WTC11 (cell line): ENCODE measurements at regions not wholly inside any gene's neighbourhood (a gene's known extent, or its start where the extent isn't known, plus 50 kb on each side); places are given as distances from the start of the nearest gene placed in this dataset.

ENCODE experiments used
- ATAC-seq: fragments of 200-7000 bp; cut with Tn5 transposase; 2 replicates; pipeline ENCODE4 v1.10.0; 2021; ENCODE audit warnings: mild to moderate bottlenecking, moderate library complexity
- CTCF ChIA-PET: fragments of 300-600 bp; sonication (Branson Sonifier 250); formaldehyde crosslinking; loops from one replicate; lab custom pipeline; 2021; ENCODE audit warnings: antibody characterized with exemption; lab: Charles Lee
- POLR2A ChIA-PET: fragments of 350-600 bp; sonication (Branson Sonifier 250); formaldehyde crosslinking; loops from one replicate; lab custom pipeline; 2021; ENCODE audit warnings: antibody characterized with exemption; lab: Charles Lee
- DNase-seq: peaks from one replicate; pipeline ENCODE4 v3.0.0; 2021; ENCODE audit warnings: low spot score
- H3K27ac Mint-ChIP-seq: 2 replicates; pipeline ENCODE4 v1.8.0; 2021; ENCODE audit warnings: mixed read lengths
- H3K27me3 Mint-ChIP-seq: 2 replicates; pipeline ENCODE4 v1.8.0; 2021; ENCODE audit warnings: low read depth, mild to moderate bottlenecking, moderate library complexity, mixed read lengths
- H3K36me3 Mint-ChIP-seq: 2 replicates; pipeline ENCODE4 v1.8.0; 2021; ENCODE audit warnings: mixed read lengths
- H3K4me1 Mint-ChIP-seq: 2 replicates; pipeline ENCODE4 v1.8.0; 2022; ENCODE audit warnings: mixed read lengths
- H3K4me3 Mint-ChIP-seq: 2 replicates; pipeline ENCODE4 v1.8.0; 2021; ENCODE audit warnings: mild to moderate bottlenecking, moderate library complexity, mixed read lengths
- H3K9me3 Mint-ChIP-seq: 2 replicates; pipeline ENCODE4 v1.8.0; 2021; ENCODE audit warnings: mixed read lengths
- ATF1 ChIP-seq: sonication (generic); formaldehyde crosslinking; IDR thresholded peaks from 2 replicates; pipeline ENCODE4 v1.8.1; 2023; ENCODE audit warnings: mild to moderate bottlenecking, moderate library complexity, missing genetic modification reagents
- CBFB ChIP-seq: sonication (generic); formaldehyde crosslinking; IDR thresholded peaks from 2 replicates; pipeline ENCODE4 v1.8.1; 2022; ENCODE audit warnings: mild to moderate bottlenecking, low read depth, missing genetic modification reagents
- CDX4 ChIP-seq: fragments of 250-450 bp; sonication (Bioruptor Pico); IDR thresholded peaks from 2 replicates; pipeline ENCODE4 v1.9.0; 2021; ENCODE audit warnings: moderate library complexity, mild to moderate bottlenecking, inconsistent platforms, borderline replicate concordance
- EMX1 ChIP-seq: fragments of 250-450 bp; sonication (Bioruptor Pico); IDR thresholded peaks from 2 replicates; pipeline ENCODE4 v1.8.0; 2021; ENCODE audit warnings: mild to moderate bottlenecking
- ERG ChIP-seq: fragments of 250-450 bp; sonication (Bioruptor Pico); IDR thresholded peaks from 2 replicates; pipeline ENCODE4 v1.8.0; 2021; ENCODE audit warnings: mild to moderate bottlenecking
- ESRRA ChIP-seq: sonication (generic); formaldehyde crosslinking; IDR thresholded peaks from 2 replicates; pipeline ENCODE4 v1.8.1; 2022; ENCODE audit warnings: mild to moderate bottlenecking, missing genetic modification reagents, borderline replicate concordance
- FOXJ3 ChIP-seq: sonication (generic); formaldehyde crosslinking; IDR thresholded peaks from 2 replicates; pipeline ENCODE4 v1.9.0; 2021; ENCODE audit warnings: missing genetic modification reagents, mild to moderate bottlenecking, borderline replicate concordance
- FOXP1 ChIP-seq: sonication (generic); formaldehyde crosslinking; IDR thresholded peaks from 2 replicates; pipeline ENCODE4 v1.8.0; 2022; ENCODE audit warnings: missing genetic modification reagents, mild to moderate bottlenecking, moderate library complexity, borderline replicate concordance
- GTF2I ChIP-seq: fragments of 250-450 bp; sonication (Bioruptor Pico); conservative IDR thresholded peaks from 2 replicates; pipeline ENCODE4 v1.4.0; 2021; ENCODE audit warnings: mild to moderate bottlenecking
- HMGXB4 ChIP-seq: sonication (generic); formaldehyde crosslinking; IDR thresholded peaks from 2 replicates; pipeline ENCODE4 v1.8.1; 2023; ENCODE audit warnings: mild to moderate bottlenecking, moderate library complexity, missing genetic modification reagents
- IRF2 ChIP-seq: sonication (generic); formaldehyde crosslinking; IDR thresholded peaks from 2 replicates; pipeline ENCODE4 v1.8.0; 2022; ENCODE audit warnings: low read depth, missing genetic modification reagents, borderline replicate concordance
- JAZF1 ChIP-seq: fragments of 250-450 bp; sonication (Bioruptor Pico); IDR thresholded peaks from 2 replicates; pipeline ENCODE4 v1.9.0; 2021; ENCODE audit warnings: moderate library complexity, mild to moderate bottlenecking, inconsistent platforms
- MAX ChIP-seq: sonication (generic); formaldehyde crosslinking; IDR thresholded peaks from 2 replicates; pipeline ENCODE4 v1.8.0; 2022; ENCODE audit warnings: mild to moderate bottlenecking, missing genetic modification reagents
- NFE2L1 ChIP-seq: sonication (generic); formaldehyde crosslinking; IDR thresholded peaks from 2 replicates; pipeline ENCODE4 v1.8.1; 2023; ENCODE audit warnings: missing genetic modification reagents
- NFYB ChIP-seq: sonication (generic); formaldehyde crosslinking; conservative IDR thresholded peaks from 2 replicates; pipeline ENCODE4 v1.8.0; 2022; ENCODE audit warnings: low read depth, missing genetic modification reagents
- TCF7 ChIP-seq: sonication (generic); formaldehyde crosslinking; IDR thresholded peaks from 2 replicates; pipeline ENCODE4 v1.8.0; 2022; ENCODE audit warnings: mild to moderate bottlenecking, low read depth, missing genetic modification reagents, moderate library complexity
- TEAD1 ChIP-seq: sonication (generic); formaldehyde crosslinking; IDR thresholded peaks from 2 replicates; pipeline ENCODE4 v1.8.0; 2022; ENCODE audit warnings: mild to moderate bottlenecking, missing genetic modification reagents
- TP53 ChIP-seq: sonication (generic); formaldehyde crosslinking; IDR thresholded peaks from 2 replicates; pipeline ENCODE4 v1.8.1; 2023; ENCODE audit warnings: mild to moderate bottlenecking, missing genetic modification reagents
- ZNF121 ChIP-seq: sonication (generic); formaldehyde crosslinking; IDR thresholded peaks from 2 replicates; pipeline ENCODE4 v1.8.0; 2023; ENCODE audit warnings: missing genetic modification reagents
- ZNF219 ChIP-seq: sonication (generic); formaldehyde crosslinking; IDR thresholded peaks from 2 replicates; pipeline ENCODE4 v1.8.0; 2023; ENCODE audit warnings: missing genetic modification reagents, mild to moderate bottlenecking, borderline replicate concordance
- ZNF263 ChIP-seq: sonication (generic); formaldehyde crosslinking; IDR thresholded peaks from 2 replicates; pipeline ENCODE4 v1.8.1; 2022; ENCODE audit warnings: low read depth, mild to moderate bottlenecking, moderate library complexity, missing genetic modification reagents
- ZNF532 ChIP-seq: fragments of 250-450 bp; sonication (Bioruptor Pico); IDR thresholded peaks from 2 replicates; pipeline ENCODE4 v1.9.0; 2021; ENCODE audit warnings: mild to moderate bottlenecking, borderline replicate concordance

DNA sequence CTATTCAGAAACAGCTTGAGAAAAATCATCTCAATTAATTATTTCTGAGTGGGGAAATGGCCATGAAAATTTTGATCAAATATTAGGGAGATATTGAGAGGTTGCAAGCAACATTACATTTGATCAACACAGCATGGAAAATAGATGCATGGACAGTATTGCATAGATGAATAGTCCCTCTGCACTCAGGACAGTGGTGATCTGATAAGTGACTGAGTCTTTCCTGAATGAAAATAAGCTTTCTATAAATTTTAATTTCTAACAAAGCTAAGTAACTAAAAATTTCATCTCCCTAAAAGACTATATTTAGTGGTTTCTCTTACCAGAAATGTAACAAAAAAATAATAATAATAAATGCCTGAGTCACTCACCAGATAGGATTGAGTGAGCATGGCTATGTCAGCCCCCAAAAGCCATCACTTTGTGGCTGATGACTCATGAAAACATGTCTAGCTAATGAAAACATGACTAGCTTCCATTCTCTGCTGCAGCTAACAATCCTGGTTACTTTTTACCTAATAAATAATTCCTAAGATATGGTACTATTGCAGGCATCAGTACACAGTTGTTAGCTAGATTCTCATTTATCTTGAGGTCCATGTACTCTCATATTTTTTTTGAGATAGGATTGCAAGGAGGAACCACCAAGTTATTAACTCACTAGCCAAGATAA lies 1294.8 kb upstream of the ACO1 start:
- H3K27ac Mint-ChIP-seq = no peak overlapping the region
- POLR2A ChIA-PET = no interaction called here
- H3K36me3 Mint-ChIP-seq = no peaks in the 10 kb centered on the region
- ATAC-seq (no peak), DNase-seq (no peak)
- H3K9me3 Mint-ChIP-seq = no peaks in the 10 kb centered on the region
- H3K4me3 Mint-ChIP-seq = no peak overlapping the region
- TF ChIP-seq NFYB = no peak
- no peak for TF ChIP-seq ZNF121
- TF ChIP-seq FOXP1 (CRISPR knock-in tag) = no peak
- TF ChIP-seq TEAD1 (CRISPR knock-in tag) = no peak
- no peak for TF ChIP-seq FOXJ3
- TF ChIP-seq MAX (CRISPR knock-in tag) = no peak
- no peak for TF ChIP-seq ZNF263 (CRISPR knock-in tag)
- no peak for TF ChIP-seq NFE2L1 (CRISPR knock-in tag)
- TF ChIP-seq ZNF219 (CRISPR knock-in tag) = no peak
- TF ChIP-seq ERG = no peak
- no peak for TF ChIP-seq GTF2I (CRISPR knock-in tag)
- TF ChIP-seq ATF1 = no peak
- TF ChIP-seq ZNF532 (CRISPR knock-in tag) = no peak
- TF ChIP-seq JAZF1 (CRISPR knock-in tag) = no peak
- TF ChIP-seq IRF2 = no peak
- CTCF ChIA-PET = no interaction called here
- H3K27me3 Mint-ChIP-seq = no peaks in the 10 kb centered on the region
- peaks cover 11% of the 10 kb centered on the region for H3K4me1 Mint-ChIP-seq

GRCh38 chr9:31100311-31100710 lies 1284.1 kb upstream of the ACO1 start:
- H3K4me3 Mint-ChIP-seq = no peak overlapping the region
- H3K9me3 Mint-ChIP-seq = no peaks in the 10 kb centered on the region
- CTCF ChIA-PET = no interaction called here

More at GRCh38 chr9:31100311-31100710, 1284.1 kb upstream of the ACO1 start:
- Mint-ChIP-seq H3K27ac (no peak overlapping the region), H3K27me3 (no peaks in the 10 kb centered on the region), H3K4me1 (peaks cover 5% of the 10 kb centered on the region), H3K36me3 (no peaks in the 10 kb centered on the region)
- TF ChIP-seq ESRRA (no peak), CDX4 (CRISPR knock-in tag) (no peak), TCF7 (CRISPR knock-in tag) (no peak), EMX1 (CRISPR knock-in tag) (no peak), ZNF121 (no peak), TP53 (no peak), CBFB (CRISPR knock-in tag) (no peak), HMGXB4 (CRISPR knock-in tag) (no peak)
- DNase-seq (no peak), ATAC-seq (no peak)
- POLR2A ChIA-PET = no interaction called here
